Kidney (tissue), 13 donors: ENCODE measurements at regions not wholly inside any gene's neighbourhood (a gene's known extent, or its start where the extent isn't known, plus 50 kb on each side); places are given as distances from the start of the nearest gene placed in this dataset.

Experiments
- DNase-seq, 5 donors: peaks; one replicate each; pipeline ENCODE4 v3.0.0-alpha.2; 2013 to 2020
- FAIRE-seq: peaks from 2 replicates; lab custom pipeline; 2012; peaks lifted over from hg19 to GRCh38; lab: Jason Lieb, UNC
- H3K27ac ChIP-seq, 2 donors: one replicate each; pipeline ENCODE4 v1.7.0; 2013; ENCODE audit warnings: low read depth in 2 of 2, low read length in 2 of 2, inconsistent platforms in 1 of 2
- H3K27me3 ChIP-seq: one replicate; pipeline ENCODE4 v1.7.1; 2013; ENCODE audit warnings: low read length, inconsistent platforms; ENCODE audit not compliant: control insufficient read depth, insufficient read depth
- H3K36me3 ChIP-seq, 3 donors: one replicate each; pipeline versions ENCODE4 v1.7.0 to v1.7.1; 2013; ENCODE audit warnings: low read length in 3 of 3, control low read depth in 1 of 3, inconsistent platforms in 1 of 3; ENCODE audit not compliant: insufficient read depth in 3 of 3, control insufficient read depth in 2 of 3
- H3K4me1 ChIP-seq, 3 donors: one replicate each; pipeline versions ENCODE4 v1.7.0 to v1.7.1; 2013; ENCODE audit warnings: low read length in 3 of 3, inconsistent platforms in 1 of 3, low read depth in 1 of 3; ENCODE audit not compliant: control insufficient read depth in 2 of 3, insufficient read depth in 2 of 3
- H3K4me3 ChIP-seq, 3 donors: one replicate each; pipeline versions ENCODE4 v1.7.0 to v1.8.1; 2013; ENCODE audit warnings: low read length in 3 of 3, control low read depth in 1 of 3, inconsistent platforms in 1 of 3
- H3K9ac ChIP-seq, 3 donors: one replicate each; pipeline versions ENCODE4 v1.7.0 to v1.7.1; 2013; ENCODE audit warnings: low read length in 3 of 3, control low read depth in 1 of 3, inconsistent platforms in 1 of 3
- H3K9me3 ChIP-seq, 3 donors: one replicate each; pipeline versions ENCODE4 v1.7.0 to v1.7.1; 2013; ENCODE audit warnings: low read length in 3 of 3, control low read depth in 1 of 3, inconsistent platforms in 1 of 3; ENCODE audit not compliant: control insufficient read depth in 2 of 3, insufficient read depth in 1 of 3
- CTCF ChIP-seq: IDR thresholded peaks from 3 replicates; pipeline ENCODE4 v1.5.1; 2012; ENCODE audit warnings: mild to moderate bottlenecking, moderate library complexity, borderline replicate concordance; ENCODE audit not compliant: insufficient read depth; ENCODE audit errors: extremely low read depth
- intact Hi-C: fragments of 100-400 bp; cut with DNase I; formaldehyde crosslinking; loops from one replicate; pipeline ENCODE4 v1.11.1; 2022
- donor health status: control.
- donor health status: control.
- donor health status: control.
- donor health status: control.
- donor health status: control.
- donor health status: DM: yes; HTN: yes; CAD: no.
- donor health status: Normal renal cell carcinoma (clear cell type).

DNA sequence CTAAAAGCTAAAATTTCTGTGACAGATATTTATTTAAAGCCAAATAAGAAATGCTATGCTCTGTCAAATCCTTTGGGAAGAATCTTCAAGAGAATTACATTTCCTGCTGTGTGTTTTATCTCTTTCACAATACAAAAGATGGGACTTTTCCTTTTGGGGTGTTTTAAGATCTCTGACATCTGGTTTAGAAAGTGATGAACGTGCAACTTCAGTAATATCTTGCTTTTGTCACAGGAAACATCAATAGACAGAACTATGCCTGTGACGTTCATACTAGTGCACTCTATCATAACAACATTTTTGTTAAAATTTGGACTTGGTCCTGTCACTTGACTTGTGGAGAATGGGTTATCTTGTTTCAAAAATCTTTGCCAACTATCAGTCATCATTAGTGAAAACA lies 195.7 kb upstream of the KCNMB2 start:
- H3K9ac ChIP-seq, result no peak overlapping the region
- H3K9me3 ChIP-seq, result no peaks in the 10 kb centered on the region
- H3K4me3 ChIP-seq, result no peak overlapping the region
- FAIRE-seq, result no peak
- no peaks in the 10 kb centered on the region for H3K4me1 ChIP-seq
- no peaks in the 10 kb centered on the region for H3K27me3 ChIP-seq
- no peak for DNase-seq
- intact Hi-C loops, result no loop called here
- no peaks in the 10 kb centered on the region for H3K36me3 ChIP-seq
- H3K27ac ChIP-seq, result no peak overlapping the region
- TF ChIP-seq CTCF, result no peak

GRCh38 chr3:178341636-178342035 lies 194.6 kb upstream of the KCNMB2 start:
- Histone ChIP-seq H3K4me1 (no peaks in the 10 kb centered on the region), H3K36me3 (no peaks in the 10 kb centered on the region), H3K27ac (no peak overlapping the region), H3K4me3 (no peak overlapping the region), H3K9ac (no peak overlapping the region), H3K27me3 (no peaks in the 10 kb centered on the region), H3K9me3 (no peaks in the 10 kb centered on the region)
- TF ChIP-seq CTCF, result no peak
- intact Hi-C loops, result no loop called here
- no peak for DNase-seq
- no peak for FAIRE-seq

GRCh38 chr3:178342111-178342510 lies 194.1 kb upstream of the KCNMB2 start:
- no peak overlapping the region for H3K4me3 ChIP-seq
- H3K27me3 ChIP-seq, result no peaks in the 10 kb centered on the region
- no peaks in the 10 kb centered on the region for H3K36me3 ChIP-seq
- no peak overlapping the region for H3K9ac ChIP-seq
- no peak overlapping the region for H3K27ac ChIP-seq
- no peak for TF ChIP-seq CTCF
- H3K9me3 ChIP-seq, result no peaks in the 10 kb centered on the region
- H3K4me1 ChIP-seq, result no peaks in the 10 kb centered on the region
- FAIRE-seq (no peak), DNase-seq (no peak)
- intact Hi-C loops, result no loop called here

GRCh38 chr3:178343433-178344038 lies 192.7 kb upstream of the KCNMB2 start:
- Histone ChIP-seq H3K36me3 (no peaks in the 10 kb centered on the region), H3K4me1 (no peaks in the 10 kb centered on the region), H3K9ac (no peak overlapping the region), H3K27me3 (no peaks in the 10 kb centered on the region), H3K9me3 (no peaks in the 10 kb centered on the region), H3K4me3 (no peak overlapping the region), H3K27ac (no peak overlapping the region)
- DNase-seq, result peak in 1 of 5 donors; percentile 55
- no peak for FAIRE-seq
- TF ChIP-seq CTCF, result no peak
- intact Hi-C loops, result no loop called here
